Lower leg skin (tissue), 3 donors: ENCODE measurements at regions not wholly inside any gene's neighbourhood (a gene's known extent, or its start where the extent isn't known, plus 50 kb on each side); places are given as distances from the start of the nearest gene placed in this dataset.

ENCODE experiments used
- CTCF ChIP-seq, 3 donors: fragments of 450-650 bp; IDR thresholded peaks; one replicate each; pipeline ENCODE4 v1.5.1; 2016; ENCODE audit warnings: antibody characterized with exemption in 3 of 3, mild to moderate bottlenecking in 3 of 3, moderate library complexity in 2 of 3
- POLR2A ChIP-seq, 2 donors: fragments of 450-650 bp; IDR thresholded peaks; one replicate each; pipeline ENCODE4 v1.6.1; 2016 to 2017; ENCODE audit warnings: antibody characterized with exemption in 2 of 2, mild to moderate bottlenecking in 1 of 2, moderate library complexity in 1 of 2

- TF ChIP-seq POLR2A (IDR thresholded peaks at IDR 0.05), result no peak
- TF ChIP-seq CTCF (IDR thresholded peaks at IDR 0.05), result no peak
These were observed 1756.0 kb downstream of the C4orf33 start for GRCh38 chr4:130851932-130852331.
